ENCODE measurements at regions not wholly inside any gene's neighbourhood (a gene's known extent, or its start where the extent isn't known, plus 50 kb on each side); places are given as distances from the start of the nearest gene placed in this dataset.
"Not testable (repeated sequence)": the region's sequence is repeated elsewhere in the genome, so short reads cannot be mapped to it uniquely, and the experiment has no call there.

DNA sequence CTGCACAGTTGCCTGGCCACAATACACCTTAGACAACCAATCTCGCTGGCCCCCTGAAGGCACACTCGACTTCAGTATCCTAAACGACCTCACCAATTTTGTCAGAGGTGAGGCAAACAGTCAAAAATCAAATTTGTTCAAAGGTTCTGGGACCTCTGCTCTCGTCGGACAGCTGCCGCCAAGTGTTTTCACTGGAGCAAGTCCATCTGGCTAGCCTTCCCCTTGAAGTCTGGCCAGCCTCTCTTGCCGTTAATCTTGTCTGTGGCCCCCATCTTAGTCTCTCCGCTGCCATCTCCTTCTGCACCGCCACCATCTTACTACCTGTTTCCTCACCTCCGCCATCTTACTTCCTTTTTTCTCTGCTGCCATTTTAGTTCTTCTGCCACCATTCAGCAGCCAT lies 269.4 kb downstream of the CDY2B start:
- H3K4me3 ChIP-seq (ENCODE audit: low read depth in 1 of 3, low read length in 3 of 3); H3K9me3 ChIP-seq (ENCODE audit: control insufficient read depth in 2 of 2, insufficient read depth in 1 of 2, low read depth in 1 of 2, low read length in 1 of 2); H3K4me1 ChIP-seq (ENCODE audit: control insufficient read depth in 3 of 3, insufficient read depth in 2 of 3, low read depth in 1 of 3, low read length in 2 of 3); DNase-seq; H3K36me3 ChIP-seq (ENCODE audit: control insufficient read depth in 3 of 3, insufficient read depth in 2 of 3, low read depth in 1 of 3, low read length in 3 of 3); H3K27me3 ChIP-seq (ENCODE audit: control insufficient read depth in 3 of 3, insufficient read depth in 3 of 3, low read length in 3 of 3); H3K27ac ChIP-seq (ENCODE audit: low read depth in 1 of 3, low read length in 2 of 3); FAIRE-seq: not testable (repeated sequence)
- WGBS, 3 donors: no CpG with 5 or more reads among the region's 10 CpGs

DNA sequence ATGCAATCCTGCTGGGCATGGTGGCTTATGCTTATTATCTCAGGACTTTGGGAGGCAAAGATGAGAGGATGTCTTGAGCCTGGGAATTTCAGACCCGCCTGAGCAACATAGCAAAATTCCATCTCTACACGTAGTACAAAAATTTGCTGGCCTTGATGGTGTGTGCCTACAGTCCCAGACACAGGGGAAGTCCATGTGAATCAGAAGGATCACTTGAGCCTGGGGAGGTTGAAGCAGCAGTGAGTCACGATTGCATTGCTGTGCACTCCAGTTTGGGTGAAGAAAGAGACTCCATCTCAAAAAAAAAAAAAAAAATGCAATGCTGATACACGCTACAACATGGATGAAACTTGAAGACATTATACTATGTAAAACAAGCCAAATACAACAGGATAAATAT lies 272.9 kb downstream of the CDY2B start:
- WGBS, 3 donors: no CpG with 5 or more reads among the region's 4 CpGs
- DNase-seq; FAIRE-seq; H3K4me1 ChIP-seq (ENCODE audit: control insufficient read depth in 3 of 3, insufficient read depth in 2 of 3, low read depth in 1 of 3, low read length in 2 of 3); H3K36me3 ChIP-seq (ENCODE audit: control insufficient read depth in 3 of 3, insufficient read depth in 2 of 3, low read depth in 1 of 3, low read length in 3 of 3); H3K27ac ChIP-seq (ENCODE audit: low read depth in 1 of 3, low read length in 2 of 3); H3K4me3 ChIP-seq (ENCODE audit: low read depth in 1 of 3, low read length in 3 of 3); H3K27me3 ChIP-seq (ENCODE audit: control insufficient read depth in 3 of 3, insufficient read depth in 3 of 3, low read length in 3 of 3); H3K9me3 ChIP-seq (ENCODE audit: control insufficient read depth in 2 of 2, insufficient read depth in 1 of 2, low read depth in 1 of 2, low read length in 1 of 2): not testable (repeated sequence)

DNA sequence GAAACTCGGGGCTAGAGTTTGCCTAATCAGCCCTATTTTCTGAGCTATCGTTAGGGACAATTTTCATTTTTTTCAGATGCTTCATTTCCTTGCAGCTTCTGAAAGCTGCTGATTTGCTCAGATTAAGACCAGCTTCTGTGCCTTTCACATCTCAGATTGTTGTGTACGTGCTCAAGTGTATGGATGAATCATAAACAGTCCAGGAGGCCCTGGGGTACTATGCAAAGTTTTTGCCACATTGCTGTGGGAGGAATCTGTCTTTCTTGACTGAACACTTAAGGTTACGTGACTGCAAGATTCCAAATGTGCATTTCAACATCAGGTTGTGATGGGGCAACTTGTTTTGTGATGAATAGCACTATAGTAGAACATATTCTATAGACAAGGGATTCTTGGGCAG lies 280.8 kb downstream of the CDY2B start:
- not testable (repeated sequence) for H3K4me3 ChIP-seq (ENCODE audit: low read depth in 1 of 3, low read length in 3 of 3); DNase-seq; H3K4me1 ChIP-seq (ENCODE audit: control insufficient read depth in 3 of 3, insufficient read depth in 2 of 3, low read depth in 1 of 3, low read length in 2 of 3); H3K27me3 ChIP-seq (ENCODE audit: control insufficient read depth in 3 of 3, insufficient read depth in 3 of 3, low read length in 3 of 3); H3K36me3 ChIP-seq (ENCODE audit: control insufficient read depth in 3 of 3, insufficient read depth in 2 of 3, low read depth in 1 of 3, low read length in 3 of 3); FAIRE-seq; H3K9me3 ChIP-seq (ENCODE audit: control insufficient read depth in 2 of 2, insufficient read depth in 1 of 2, low read depth in 1 of 2, low read length in 1 of 2); H3K27ac ChIP-seq (ENCODE audit: low read depth in 1 of 3, low read length in 2 of 3)
- WGBS, 3 donors: no CpG with 5 or more reads among the region's 4 CpGs

DNA sequence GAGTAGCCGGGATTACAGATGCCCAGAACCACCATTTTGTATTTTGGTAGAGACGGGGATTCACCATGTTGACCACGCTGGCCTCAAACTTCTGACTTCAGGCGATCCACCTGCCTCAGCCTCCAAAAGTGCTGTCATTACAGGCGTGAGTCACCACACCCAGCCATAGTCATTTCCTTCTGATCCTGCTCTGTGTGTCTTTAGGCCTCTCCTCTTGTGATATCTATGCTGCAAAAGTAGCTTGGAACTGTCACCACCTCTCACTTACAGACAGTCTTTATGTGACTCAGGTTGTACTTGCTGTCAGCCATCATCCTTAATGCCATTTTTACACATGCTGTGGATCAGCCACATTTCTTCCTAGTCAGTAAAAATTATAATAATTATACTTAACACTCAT lies 286.3 kb downstream of the CDY2B start:
- not testable (repeated sequence) for DNase-seq; H3K36me3 ChIP-seq (ENCODE audit: control insufficient read depth in 3 of 3, insufficient read depth in 2 of 3, low read depth in 1 of 3, low read length in 3 of 3); H3K27me3 ChIP-seq (ENCODE audit: control insufficient read depth in 3 of 3, insufficient read depth in 3 of 3, low read length in 3 of 3); H3K4me3 ChIP-seq (ENCODE audit: low read depth in 1 of 3, low read length in 3 of 3); H3K27ac ChIP-seq (ENCODE audit: low read depth in 1 of 3, low read length in 2 of 3); FAIRE-seq; H3K4me1 ChIP-seq (ENCODE audit: control insufficient read depth in 3 of 3, insufficient read depth in 2 of 3, low read depth in 1 of 3, low read length in 2 of 3); H3K9me3 ChIP-seq (ENCODE audit: control insufficient read depth in 2 of 2, insufficient read depth in 1 of 2, low read depth in 1 of 2, low read length in 1 of 2)
- no CpG with 5 or more reads among the region's 5 CpGs for WGBS, 3 donors

DNA sequence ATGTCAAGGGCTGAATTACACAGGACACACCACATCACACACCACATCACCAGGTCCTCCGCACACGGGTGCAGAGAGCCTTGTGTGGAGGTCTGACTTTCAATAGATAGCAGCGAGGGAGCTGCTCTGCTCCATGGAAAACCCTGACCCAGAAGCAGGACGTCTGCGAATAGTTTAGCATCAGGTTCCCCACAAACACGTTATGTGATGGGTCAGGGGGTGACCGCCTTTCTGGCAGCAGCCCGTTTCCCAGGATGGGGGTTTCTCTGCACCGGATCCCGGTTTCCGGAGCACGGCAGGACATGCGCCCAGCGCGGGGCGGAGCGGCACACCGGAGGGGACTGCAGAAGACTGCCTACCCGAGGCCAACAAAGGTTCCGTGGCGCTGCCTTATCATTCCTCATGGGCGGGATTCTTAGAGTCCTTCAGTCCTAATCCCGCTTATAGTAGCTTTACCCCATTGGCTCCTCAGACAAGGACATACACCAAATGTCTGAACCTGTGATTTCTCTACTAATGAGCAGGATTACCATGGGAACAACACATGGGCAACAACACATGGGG lies 300.0 kb downstream of the CDY2B start:
- H3K27ac ChIP-seq (ENCODE audit: low read depth in 1 of 3, low read length in 2 of 3); H3K36me3 ChIP-seq (ENCODE audit: control insufficient read depth in 3 of 3, insufficient read depth in 2 of 3, low read depth in 1 of 3, low read length in 3 of 3): not testable (repeated sequence)
- no CpG with 5 or more reads among the region's 23 CpGs for WGBS, 3 donors

DNA sequence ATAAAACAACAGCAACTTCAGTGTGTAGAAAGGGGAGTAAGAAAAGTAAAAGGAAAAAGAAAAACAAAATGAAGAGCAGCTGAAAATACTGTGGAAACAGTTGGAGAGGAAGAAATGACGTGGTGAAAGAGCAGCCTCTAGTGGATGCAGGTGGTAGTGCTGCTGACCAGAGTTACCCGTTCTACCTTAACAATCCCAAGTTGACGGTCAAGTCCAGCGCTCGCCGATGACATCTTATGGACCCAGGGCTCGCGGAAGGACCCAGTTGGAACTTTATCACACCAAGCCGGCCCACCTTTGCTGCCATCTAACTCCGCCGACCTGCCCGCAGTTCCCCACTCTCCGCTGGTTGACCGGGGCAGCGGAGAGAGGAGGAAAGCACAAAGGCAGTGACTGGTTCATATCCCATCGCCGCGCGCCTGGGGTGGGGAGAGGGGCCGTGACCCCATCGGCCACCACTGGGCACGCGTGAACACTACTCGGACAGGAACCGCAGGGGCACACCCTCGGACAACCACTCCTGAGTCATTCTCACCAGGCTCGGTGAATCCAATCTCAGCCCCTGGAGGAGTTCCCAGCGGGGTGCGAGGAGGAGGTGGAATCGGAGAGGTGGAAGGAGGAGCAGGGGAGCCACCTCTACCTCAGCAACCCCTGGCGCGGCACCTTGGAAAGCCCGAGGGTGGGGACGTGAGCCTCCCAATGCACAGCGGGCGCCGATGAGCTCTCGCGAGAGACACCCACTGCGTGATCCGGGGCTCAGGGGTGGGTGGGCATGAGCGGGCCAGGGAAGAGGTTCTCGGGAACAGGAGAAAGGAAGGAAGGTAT lies 300.7 kb downstream of the CDY2B start:
- DNase-seq, FAIRE-seq: not testable (repeated sequence)
- 43% methylated on average over 8 of the region's 43 CpGs; no CpG with 5 or more reads in 2 of the 3 donors for WGBS, 3 donors

More for the DNA sequence above, 300.0 kb downstream of the CDY2B start:
- not testable (repeated sequence) for H3K4me3 ChIP-seq (ENCODE audit: low read depth in 1 of 3, low read length in 3 of 3); H3K9me3 ChIP-seq (ENCODE audit: control insufficient read depth in 2 of 2, insufficient read depth in 1 of 2, low read depth in 1 of 2, low read length in 1 of 2); DNase-seq; H3K27me3 ChIP-seq (ENCODE audit: control insufficient read depth in 3 of 3, insufficient read depth in 3 of 3, low read length in 3 of 3); FAIRE-seq; H3K4me1 ChIP-seq (ENCODE audit: control insufficient read depth in 3 of 3, insufficient read depth in 2 of 3, low read depth in 1 of 3, low read length in 2 of 3)

DNA sequence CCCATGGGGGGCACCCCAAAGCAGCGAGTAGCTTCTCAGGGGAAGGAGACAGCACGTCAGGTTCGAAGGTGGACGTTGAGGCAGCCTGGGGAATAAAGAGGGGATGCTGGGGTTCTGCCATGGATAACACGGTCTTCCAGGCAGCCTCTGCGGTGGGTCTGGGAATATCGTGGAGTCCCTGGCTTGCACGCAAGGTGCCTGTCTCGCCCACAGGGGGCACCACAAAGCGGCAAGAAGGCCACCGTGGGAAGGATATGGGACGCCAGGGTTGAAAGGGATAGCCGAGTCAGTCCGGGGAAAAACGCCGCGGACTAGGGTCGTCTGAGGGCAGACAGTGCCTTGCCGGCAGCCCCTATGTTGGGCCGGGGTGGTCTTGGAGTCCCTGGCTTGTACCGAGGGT lies 316.9 kb downstream of the CDY2B start:
- H3K36me3 ChIP-seq (ENCODE audit: control insufficient read depth in 3 of 3, insufficient read depth in 2 of 3, low read depth in 1 of 3, low read length in 3 of 3); H3K27me3 ChIP-seq (ENCODE audit: control insufficient read depth in 3 of 3, insufficient read depth in 3 of 3, low read length in 3 of 3); H3K4me3 ChIP-seq (ENCODE audit: low read depth in 1 of 3, low read length in 3 of 3); FAIRE-seq; DNase-seq; H3K4me1 ChIP-seq (ENCODE audit: control insufficient read depth in 3 of 3, insufficient read depth in 2 of 3, low read depth in 1 of 3, low read length in 2 of 3); H3K9me3 ChIP-seq (ENCODE audit: control insufficient read depth in 2 of 2, insufficient read depth in 1 of 2, low read depth in 1 of 2, low read length in 1 of 2); H3K27ac ChIP-seq (ENCODE audit: low read depth in 1 of 3, low read length in 2 of 3): not testable (repeated sequence)
- no CpG with 5 or more reads among the region's 21 CpGs for WGBS, 3 donors

More for the DNA sequence above, 300.7 kb downstream of the CDY2B start:
- H3K36me3 ChIP-seq (ENCODE audit: control insufficient read depth in 3 of 3, insufficient read depth in 2 of 3, low read depth in 1 of 3, low read length in 3 of 3); H3K4me3 ChIP-seq (ENCODE audit: low read depth in 1 of 3, low read length in 3 of 3); H3K27me3 ChIP-seq (ENCODE audit: control insufficient read depth in 3 of 3, insufficient read depth in 3 of 3, low read length in 3 of 3); H3K4me1 ChIP-seq (ENCODE audit: control insufficient read depth in 3 of 3, insufficient read depth in 2 of 3, low read depth in 1 of 3, low read length in 2 of 3); H3K27ac ChIP-seq (ENCODE audit: low read depth in 1 of 3, low read length in 2 of 3); H3K9me3 ChIP-seq (ENCODE audit: control insufficient read depth in 2 of 2, insufficient read depth in 1 of 2, low read depth in 1 of 2, low read length in 1 of 2): not testable (repeated sequence)

All from small intestine (tissue), 7 donors.